SK-N-MC (cell line): ENCODE measurements at regions not wholly inside any gene's neighbourhood (a gene's known extent, or its start where the extent isn't known, plus 50 kb on each side); places are given as distances from the start of the nearest gene placed in this dataset.

ENCODE experiments used
- EZH2 ChIP-seq: fragments of 200-600 bp; sonication (generic); IDR thresholded peaks from one replicate; pipeline ENCODE4 v1.6.1; 2017; ENCODE audit warnings: antibody characterized with exemption
- FOXP2 ChIP-seq: optimal IDR thresholded peaks from 2 replicates; pipeline ENCODE3; 2011; ENCODE audit warnings: mild to moderate bottlenecking, moderate library complexity; ENCODE audit not compliant: insufficient read depth; ENCODE audit errors: extremely low read length, control extremely low read depth
- POLR2AphosphoS5 ChIP-seq: IDR thresholded peaks from 2 replicates; pipeline ENCODE4 v1.6.1; 2012; ENCODE audit warnings: mild to moderate bottlenecking, low read depth, low read length, borderline replicate concordance

GRCh38 chr10:130513686-130514476 is 377.7 kb downstream of the GLRX3 start:
- TF ChIP-seq EZH2 (no peak), POLR2AphosphoS5 (no peak), FOXP2 (no peak)
